Suprapubic skin (tissue), 4 donors: ENCODE measurements at regions not wholly inside any gene's neighbourhood (a gene's known extent, or its start where the extent isn't known, plus 50 kb on each side); places are given as distances from the start of the nearest gene placed in this dataset.

Experiments
- CTCF ChIP-seq, 2 donors: fragments of 200-600 bp in 1 of 2; fragments of 450-650 bp in 1 of 2; sonication (generic) in 1 of 2; IDR thresholded peaks; one replicate each; pipeline ENCODE4 v1.5.1; 2016 to 2019; ENCODE audit warnings: antibody characterized with exemption in 2 of 2, mild to moderate bottlenecking in 1 of 2, moderate library complexity in 1 of 2
- POLR2A ChIP-seq, 2 donors: fragments of 450-650 bp; IDR thresholded peaks; one replicate each; pipeline ENCODE4 v1.6.1; 2017; ENCODE audit warnings: antibody characterized with exemption in 2 of 2, mild to moderate bottlenecking in 2 of 2, moderate library complexity in 2 of 2
- POLR2AphosphoS5 ChIP-seq, 3 donors: sonication (generic); formaldehyde crosslinking; IDR thresholded peaks; one replicate each; pipeline ENCODE4 v1.6.1; 2017; ENCODE audit warnings: antibody characterized with exemption in 3 of 3

GRCh38 chr1:245094954-245095353 lies 59.8 kb upstream of the KIF26B start:
- TF ChIP-seq POLR2A (IDR thresholded peaks at IDR 0.05) (no peak), CTCF (IDR thresholded peaks at IDR 0.05) (no peak), POLR2AphosphoS5 (IDR thresholded peaks at IDR 0.05) (no peak)
